ENCODE measurements at regions not wholly inside any gene's neighbourhood (a gene's known extent, or its start where the extent isn't known, plus 50 kb on each side); places are given as distances from the start of the nearest gene placed in this dataset.

GRCh38 chr6:109222848-109223247, 127.5 kb downstream of the CEP57L1 start:
- in situ Hi-C loops (cut with MboI; ENCODE audit: low pct_ligation_motif_present in 1 of 4, low pct_unique_long_range_greater_than_20kb in 1 of 4, low sequenced_read_pairs in 3 of 4) (no loop called here), intact Hi-C loops (cut with DNase I; ENCODE audit: low total_unique reads) (no loop called here)
- Histone ChIP-seq H3K27me3 (no peaks in the 10 kb centered on the region), H3K4me1 (peaks cover 0 to 1% (median 0%) of the 10 kb centered on the region in 4 donors), H3K4me3 (no peak overlapping the region), H3K36me3 (no peaks in the 10 kb centered on the region), H3K9me3 (no peaks in the 10 kb centered on the region), H3K27ac (no peak overlapping the region)
- 91% methylated on average over 3 of the region's 3 CpGs; no CpG with 5 or more reads in 1 of the 2 donors for WGBS, 2 donors (ENCODE audit: low coverage in 1 of 2)
- no peak for DNase-seq
- TF ChIP-seq POLR2AphosphoS5 (IDR thresholded peaks at IDR 0.05) (no peak), EP300 (IDR thresholded peaks at IDR 0.05; ENCODE audit: low read depth) (no peak), POLR2A (IDR thresholded peaks at IDR 0.05) (no peak), CTCF (IDR thresholded peaks at IDR 0.05) (no peak)

- DNase-seq: no peak
- 29 to 78% methylated on average over 1 of the region's 1 CpG for WGBS, 2 donors (ENCODE audit: low coverage in 1 of 2)
- Histone ChIP-seq H3K27me3 (no peaks in the 10 kb centered on the region), H3K9me3 (no peaks in the 10 kb centered on the region), H3K27ac (no peak overlapping the region), H3K36me3 (no peaks in the 10 kb centered on the region), H3K4me3 (no peak overlapping the region), H3K4me1 (no peaks in the 10 kb centered on the region)
- intact Hi-C loops (cut with DNase I; ENCODE audit: low total_unique reads) (no loop called here), in situ Hi-C loops (cut with MboI; ENCODE audit: low pct_ligation_motif_present in 1 of 4, low pct_unique_long_range_greater_than_20kb in 1 of 4, low sequenced_read_pairs in 3 of 4) (no loop called here)
- TF ChIP-seq POLR2AphosphoS5 (IDR thresholded peaks at IDR 0.05): no peak
- TF ChIP-seq EP300 (IDR thresholded peaks at IDR 0.05; ENCODE audit: low read depth): no peak
These were observed 126.4 kb downstream of the CEP57L1 start for GRCh38 chr6:109221543-109222195.

Small RNAs in the stretch of these regions (small RNA-seq; reads per million reads assigned to genes)
- gene AL359711.1 (0 reads per million in 4 donors), gene RNY3P11 (0 reads per million in 4 donors)
